Prostate gland (tissue), 2 donors: ENCODE measurements at regions not wholly inside any gene's neighbourhood (a gene's known extent, or its start where the extent isn't known, plus 50 kb on each side); places are given as distances from the start of the nearest gene placed in this dataset.

Experiments used
- CTCF ChIP-seq, 4 experiments: fragments of 200-600 bp in 2 of 4; fragments of 450-650 bp in 2 of 4; sonication (generic) in 2 of 4; IDR thresholded peaks; 1 replicate in 3 of 4; 2 replicates in 1 of 4; pipeline ENCODE4 v1.5.1; 2016 to 2019; ENCODE audit warnings: antibody characterized with exemption in 4 of 4, mild to moderate bottlenecking in 2 of 4, moderate library complexity in 2 of 4
- POLR2A ChIP-seq: fragments of 450-650 bp; IDR thresholded peaks from one replicate; pipeline ENCODE4 v1.6.1; 2016; ENCODE audit warnings: antibody characterized with exemption, mild to moderate bottlenecking
- POLR2AphosphoS5 ChIP-seq: sonication (generic); formaldehyde crosslinking; IDR thresholded peaks from one replicate; pipeline ENCODE4 v1.6.1; 2017; ENCODE audit warnings: antibody characterized with exemption

DNA sequence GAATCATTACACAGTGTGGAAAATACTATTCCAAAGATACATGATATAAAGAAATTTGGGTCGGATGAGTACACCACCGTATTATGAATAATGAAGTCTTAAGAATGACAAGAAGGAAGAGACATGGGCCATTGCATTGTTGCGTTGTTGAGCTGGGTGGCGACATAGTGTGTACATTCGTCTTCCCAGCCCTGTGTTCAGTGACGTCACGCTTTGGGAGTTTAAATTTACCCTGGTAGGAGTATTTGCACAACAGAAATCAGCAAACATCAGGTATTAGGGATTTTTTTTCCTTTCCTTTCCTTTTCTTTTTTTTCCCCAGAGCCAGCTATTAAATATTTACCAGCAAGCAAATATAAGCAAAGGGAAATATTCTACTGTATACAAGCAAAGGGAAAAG is 347.2 kb upstream of the NETO1 start:
- TF ChIP-seq POLR2AphosphoS5 (no peak), CTCF (IDR thresholded peaks at IDR 0.05) (no peak), POLR2A (no peak)
